Jurkat, Clone E6-1 (cell line): ENCODE measurements at regions not wholly inside any gene's neighbourhood (a gene's known extent, or its start where the extent isn't known, plus 50 kb on each side); places are given as distances from the start of the nearest gene placed in this dataset.
A peak's percentile ranks its signal among the peaks of the same experiment; 100 is the strongest.

Source experiments
- DNase-seq: peaks from one replicate; pipeline ENCODE4 v3.0.0-alpha.2; 2011; ENCODE audit warnings: low read depth, low spot score
- H3K4me3 ChIP-seq: 2 replicates; pipeline ENCODE4 v1.5.1; 2011; ENCODE audit warnings: mild to moderate bottlenecking, low read length, control low read depth, moderate library complexity

GRCh38 chr5:27733237-27733636 is 694.9 kb upstream of the CDH9 start:
- no peak for DNase-seq

GRCh38 chr5:27727254-27727653 is 688.9 kb upstream of the CDH9 start:
- DNase-seq = no peak
- no peak overlapping the region for H3K4me3 ChIP-seq

More at GRCh38 chr5:27733237-27733636, 694.9 kb upstream of the CDH9 start:
- no peak overlapping the region for H3K4me3 ChIP-seq

- DNase-seq = no peak
- H3K4me3 ChIP-seq = no peak overlapping the region
These were observed 684.0 kb upstream of the CDH9 start for GRCh38 chr5:27722337-27722736.

- H3K4me3 ChIP-seq = no peak overlapping the region
- no peak for DNase-seq
These were observed 670.1 kb upstream of the CDH9 start for GRCh38 chr5:27708534-27708933.

GRCh38 chr5:27706832-27707231 is 668.4 kb upstream of the CDH9 start:
- no peak for DNase-seq
- no peak overlapping the region for H3K4me3 ChIP-seq

GRCh38 chr5:27705661-27706060 is 667.3 kb upstream of the CDH9 start:
- no peak for DNase-seq
- no peak overlapping the region for H3K4me3 ChIP-seq

- no peak overlapping the region for H3K4me3 ChIP-seq
- no peak for DNase-seq
These were observed 663.8 kb upstream of the CDH9 start for GRCh38 chr5:27701931-27702903.

GRCh38 chr5:27700526-27700925 is 662.1 kb upstream of the CDH9 start:
- DNase-seq = no peak

GRCh38 chr5:27682600-27682999 is 644.2 kb upstream of the CDH9 start:
- H3K4me3 ChIP-seq = no peak overlapping the region
- peak; percentile 19 for DNase-seq

More at GRCh38 chr5:27700526-27700925, 662.1 kb upstream of the CDH9 start:
- H3K4me3 ChIP-seq = no peak overlapping the region

GRCh38 chr5:27652505-27652904 is 614.1 kb upstream of the CDH9 start:
- DNase-seq = no peak
- no peak overlapping the region for H3K4me3 ChIP-seq

- DNase-seq = no peak
- H3K4me3 ChIP-seq = no peak overlapping the region
These were observed 600.7 kb upstream of the CDH9 start for GRCh38 chr5:27639005-27639612.

GRCh38 chr5:27619982-27620381 is 581.6 kb upstream of the CDH9 start:
- no peak overlapping the region for H3K4me3 ChIP-seq
- DNase-seq = no peak

- DNase-seq = no peak
- no peak overlapping the region for H3K4me3 ChIP-seq
These were observed 573.8 kb upstream of the CDH9 start for GRCh38 chr5:27612161-27612560.

GRCh38 chr5:27608992-27609391 is 570.6 kb upstream of the CDH9 start:
- no peak for DNase-seq
- H3K4me3 ChIP-seq = no peak overlapping the region

GRCh38 chr5:27598576-27598975 is 560.2 kb upstream of the CDH9 start:
- H3K4me3 ChIP-seq = no peak overlapping the region
- DNase-seq = no peak

- H3K4me3 ChIP-seq = no peak overlapping the region
- DNase-seq = no peak
These were observed 555.8 kb upstream of the CDH9 start for GRCh38 chr5:27594141-27594540.

- no peak for DNase-seq
These were observed 553.8 kb upstream of the CDH9 start for GRCh38 chr5:27592231-27592630.

GRCh38 chr5:27590503-27590902 is 552.1 kb upstream of the CDH9 start:
- no peak overlapping the region for H3K4me3 ChIP-seq

More at GRCh38 chr5:27592231-27592630, 553.8 kb upstream of the CDH9 start:
- no peak overlapping the region for H3K4me3 ChIP-seq

GRCh38 chr5:27578279-27578678 is 539.9 kb upstream of the CDH9 start:
- DNase-seq = no peak
- no peak overlapping the region for H3K4me3 ChIP-seq

More at GRCh38 chr5:27590503-27590902, 552.1 kb upstream of the CDH9 start:
- no peak for DNase-seq

GRCh38 chr5:27571681-27572080 is 533.3 kb upstream of the CDH9 start:
- no peak for DNase-seq
- H3K4me3 ChIP-seq = no peak overlapping the region
